ENCODE measurements at regions not wholly inside any gene's neighbourhood (a gene's known extent, or its start where the extent isn't known, plus 50 kb on each side); places are given as distances from the start of the nearest gene placed in this dataset.

DNA sequence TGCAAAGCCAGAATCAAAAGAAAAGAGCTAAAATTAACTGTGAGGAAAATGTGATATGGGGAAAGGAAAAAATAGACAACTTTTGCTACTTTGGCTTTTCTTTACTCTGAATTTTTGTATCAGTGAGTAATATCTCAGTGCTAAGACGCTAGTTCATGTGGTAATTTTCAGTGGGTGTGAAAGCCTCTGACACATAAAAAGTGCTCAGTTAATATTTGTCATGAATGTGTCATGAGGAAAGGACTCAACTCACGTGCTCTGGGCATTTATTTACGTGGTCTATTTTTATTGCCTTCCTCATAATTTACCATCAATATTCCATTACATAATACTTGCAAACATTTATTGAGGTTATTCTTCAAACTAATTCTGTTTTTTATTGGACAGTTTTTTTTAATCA lies 302.0 kb upstream of the TSPY4 start:
- DNase-seq (no peak), ATAC-seq (ENCODE audit: low FRiP score) (no peak)
- Histone ChIP-seq H3K9me3 (ENCODE audit: control insufficient read depth, low read length) (no peaks in the 10 kb centered on the region), H3K36me3 (ENCODE audit: control insufficient read depth in 1 of 2, insufficient read depth in 2 of 2, low read length in 1 of 2) (no peaks in the 10 kb centered on the region), H3K4me1 (ENCODE audit: control insufficient read depth in 1 of 2, insufficient read depth in 2 of 2, low read length in 2 of 2) (no peaks in the 10 kb centered on the region), H3K27me3 (ENCODE audit: control insufficient read depth in 1 of 2, insufficient read depth in 2 of 2, low read length in 1 of 2) (no peaks in the 10 kb centered on the region), H3K4me3 (ENCODE audit: low read length in 2 of 2) (no peak overlapping the region), H3K27ac (ENCODE audit: low read depth in 1 of 2, low read length in 2 of 2) (no peak overlapping the region)
- intact Hi-C loops (cut with DNase I) = no loop called here
- WGBS, 2 donors = 11% methylated on average over 3 of the region's 3 CpGs; no CpG with 5 or more reads in 1 of the 2 donors

DNA sequence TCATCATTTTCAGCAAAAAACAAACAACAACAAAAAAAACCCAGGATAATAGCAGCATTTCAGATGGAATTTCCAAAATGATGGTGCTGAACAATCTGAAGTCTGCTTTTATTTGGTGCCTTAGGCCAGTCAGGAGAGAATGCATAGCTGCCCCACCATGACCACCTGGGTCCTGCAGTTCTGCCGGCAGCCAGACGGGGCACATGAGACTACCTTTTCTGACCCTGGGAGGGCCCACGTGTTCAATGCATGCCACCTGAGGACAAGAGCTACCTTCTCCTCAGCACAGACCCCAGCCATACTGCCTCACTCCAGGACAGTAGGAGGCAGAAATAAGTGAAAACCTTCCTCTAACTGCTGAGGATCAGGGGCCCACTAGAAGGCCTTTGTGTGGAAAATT lies 295.8 kb upstream of the TSPY4 start:
- H3K9me3 ChIP-seq (ENCODE audit: control insufficient read depth, low read length) = no peaks in the 10 kb centered on the region
- intact Hi-C loops (cut with DNase I) = no loop called here
- no peak overlapping the region for H3K4me3 ChIP-seq (ENCODE audit: low read length in 2 of 2)
- ATAC-seq (ENCODE audit: low FRiP score) = no peak
- no peaks in the 10 kb centered on the region for H3K27me3 ChIP-seq (ENCODE audit: control insufficient read depth in 1 of 2, insufficient read depth in 2 of 2, low read length in 1 of 2)
- H3K4me1 ChIP-seq (ENCODE audit: control insufficient read depth in 1 of 2, insufficient read depth in 2 of 2, low read length in 2 of 2) = no peaks in the 10 kb centered on the region
- H3K36me3 ChIP-seq (ENCODE audit: control insufficient read depth in 1 of 2, insufficient read depth in 2 of 2, low read length in 1 of 2) = no peaks in the 10 kb centered on the region
- DNase-seq = no peak
- H3K27ac ChIP-seq (ENCODE audit: low read depth in 1 of 2, low read length in 2 of 2) = no peak overlapping the region
- 38% methylated on average over 3 of the region's 3 CpGs; no CpG with 5 or more reads in 1 of the 2 donors for WGBS, 2 donors
